Smooth muscle cell (in vitro differentiated cells): ENCODE measurements at regions not wholly inside any gene's neighbourhood (a gene's known extent, or its start where the extent isn't known, plus 50 kb on each side); places are given as distances from the start of the nearest gene placed in this dataset.

Source experiments
- DNase-seq: peaks from one replicate; lab custom pipeline; 2025; ENCODE audit not compliant: unreplicated experiment; lab: John Stamatoyannopoulos, UW
- H2AFZ ChIP-seq: fragments of 200-600 bp; sonication (generic); 2 replicates; pipeline ENCODE4 v1.6.0; 2016; ENCODE audit warnings: antibody characterized with exemption, low read depth, mild to moderate bottlenecking
- H3F3A ChIP-seq: fragments of 200-600 bp; sonication (generic); 2 replicates; pipeline ENCODE4 v1.6.0; 2017; ENCODE audit warnings: antibody characterized with exemption, low read depth
- H3K27ac ChIP-seq: fragments of 200-600 bp; sonication (generic); 2 replicates; pipeline ENCODE4 v1.5.1; 2016; ENCODE audit warnings: low read depth, mild to moderate bottlenecking
- H3K27me3 ChIP-seq: fragments of 200-600 bp; sonication (generic); 2 replicates; pipeline ENCODE4 v1.6.1; 2016; ENCODE audit warnings: low read depth, mild to moderate bottlenecking
- H3K36me3 ChIP-seq: fragments of 200-600 bp; sonication (generic); 2 replicates; pipeline ENCODE4 v1.5.1; 2016; ENCODE audit warnings: low read depth
- H3K4me1 ChIP-seq: fragments of 200-600 bp; sonication (generic); 2 replicates; pipeline ENCODE4 v1.5.1; 2016; ENCODE audit warnings: low read depth
- H3K4me2 ChIP-seq: fragments of 200-600 bp; sonication (generic); 2 replicates; pipeline ENCODE4 v1.6.0; 2016; ENCODE audit warnings: mild to moderate bottlenecking
- H3K4me3 ChIP-seq: fragments of 200-600 bp; sonication (generic); 2 replicates; pipeline ENCODE4 v1.5.1; 2016; ENCODE audit warnings: mild to moderate bottlenecking
- H3K79me2 ChIP-seq: fragments of 200-600 bp; sonication (generic); 2 replicates; pipeline ENCODE4 v1.6.0; 2016; ENCODE audit warnings: low read depth, mild to moderate bottlenecking
- H3K9ac ChIP-seq: fragments of 200-600 bp; sonication (generic); 2 replicates; pipeline ENCODE4 v1.6.0; 2016; ENCODE audit warnings: low read depth
- H3K9me3 ChIP-seq: fragments of 200-600 bp; sonication (generic); replicated peaks from 2 replicates; pipeline ENCODE4 v1.5.1; 2016; ENCODE audit warnings: low read depth
- H4K20me1 ChIP-seq: fragments of 200-600 bp; sonication (generic); 2 replicates; pipeline ENCODE4 v1.6.0; 2016; ENCODE audit warnings: low read depth
- CTCF ChIP-seq: fragments of 200-600 bp; sonication (generic); IDR thresholded peaks from 2 replicates; pipeline ENCODE4 v1.5.1; 2017; ENCODE audit warnings: borderline replicate concordance, mild to moderate bottlenecking, antibody characterized with exemption; ENCODE audit not compliant: insufficient read depth, poor library complexity, severe bottlenecking
- WGBS: methylation state at CpG from one replicate; pipeline ENCODE4 v1.1.7; 2016; ENCODE audit warnings: low lambda C conversion rate; 5-methylcytosine and 5-hydroxymethylcytosine counted together

- Histone ChIP-seq H3K9ac (no peak overlapping the region), H3F3A (no peaks in the 10 kb centered on the region), H3K4me1 (no peaks in the 10 kb centered on the region), H3K27ac (no peak overlapping the region), H3K36me3 (no peaks in the 10 kb centered on the region), H4K20me1 (no peaks in the 10 kb centered on the region), H3K4me3 (no peak overlapping the region), H3K9me3 (no peaks in the 10 kb centered on the region), H3K4me2 (no peak overlapping the region), H3K27me3 (no peaks in the 10 kb centered on the region), H2AFZ (no peak overlapping the region), H3K79me2 (no peaks in the 10 kb centered on the region)
- TF ChIP-seq CTCF = no peak
- WGBS = 53% methylated on average over 8 of the region's 8 CpGs
- DNase-seq = no peak
These were observed 57.2 kb upstream of the TOMM7 start for GRCh38 chr7:22879709-22880306.

- Histone ChIP-seq H2AFZ (no peak overlapping the region), H3K9ac (no peak overlapping the region), H3K9me3 (no peaks in the 10 kb centered on the region), H4K20me1 (no peaks in the 10 kb centered on the region), H3K4me3 (no peak overlapping the region), H3K4me2 (no peak overlapping the region), H3K79me2 (no peaks in the 10 kb centered on the region), H3K27me3 (no peaks in the 10 kb centered on the region), H3F3A (no peaks in the 10 kb centered on the region), H3K36me3 (no peaks in the 10 kb centered on the region), H3K4me1 (no peaks in the 10 kb centered on the region), H3K27ac (no peak overlapping the region)
- TF ChIP-seq CTCF = no peak
- 92% methylated on average over 4 of the region's 4 CpGs for WGBS
- DNase-seq = no peak
These were observed 56.6 kb upstream of the TOMM7 start for GRCh38 chr7:22879280-22879679.

- Histone ChIP-seq H3K36me3 (no peaks in the 10 kb centered on the region), H3K27ac (no peak overlapping the region), H3K9ac (no peak overlapping the region), H3K79me2 (no peaks in the 10 kb centered on the region), H2AFZ (no peak overlapping the region), H3K4me1 (no peaks in the 10 kb centered on the region), H3K4me3 (no peak overlapping the region), H4K20me1 (no peaks in the 10 kb centered on the region), H3K27me3 (no peaks in the 10 kb centered on the region), H3K9me3 (no peaks in the 10 kb centered on the region), H3K4me2 (no peak overlapping the region), H3F3A (no peaks in the 10 kb centered on the region)
- no peak for DNase-seq
- TF ChIP-seq CTCF = no peak
- 73% methylated on average over 1 of the region's 1 CpG for WGBS
These were observed 54.5 kb upstream of the TOMM7 start for GRCh38 chr7:22876986-22877729.

- Histone ChIP-seq H3K27me3 (no peaks in the 10 kb centered on the region), H3K9me3 (no peaks in the 10 kb centered on the region), H3K36me3 (no peaks in the 10 kb centered on the region), H3K9ac (no peak overlapping the region), H3F3A (no peaks in the 10 kb centered on the region), H3K4me1 (no peaks in the 10 kb centered on the region), H3K79me2 (no peaks in the 10 kb centered on the region), H3K4me3 (no peak overlapping the region), H3K27ac (no peak overlapping the region), H4K20me1 (no peaks in the 10 kb centered on the region), H2AFZ (no peak overlapping the region), H3K4me2 (no peak overlapping the region)
- DNase-seq = no peak
- no peak for TF ChIP-seq CTCF
- WGBS = 93% methylated on average over 8 of the region's 8 CpGs
These were observed 52.8 kb upstream of the TOMM7 start for GRCh38 chr7:22875470-22875869.
